ENCODE measurements at regions not wholly inside any gene's neighbourhood (a gene's known extent, or its start where the extent isn't known, plus 50 kb on each side); places are given as distances from the start of the nearest gene placed in this dataset.
"Not testable (repeated sequence)": the region's sequence is repeated elsewhere in the genome, so short reads cannot be mapped to it uniquely, and the experiment has no call there.

DNA sequence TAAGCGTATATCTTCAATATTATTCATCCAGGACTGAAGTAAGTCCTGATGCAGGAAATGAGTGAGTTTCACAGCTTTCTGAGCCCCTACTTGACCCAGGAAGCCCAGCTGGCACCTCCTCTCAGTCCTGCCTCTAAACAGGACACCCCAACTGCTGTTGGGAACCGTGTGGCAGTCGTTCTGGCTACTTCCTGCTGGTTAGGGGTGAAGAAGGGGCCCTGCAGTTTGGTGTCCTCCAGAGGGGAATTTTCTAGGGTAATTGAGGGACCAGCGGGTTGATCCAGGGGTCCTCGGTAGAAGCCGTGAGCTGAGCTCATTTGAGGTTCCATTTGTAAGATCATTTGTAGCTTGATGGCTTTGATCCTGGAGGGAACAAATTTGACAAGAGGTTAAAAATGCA, 253.2 kb upstream of the MBL2 start:
- TF ChIP-seq, protein P1, sequence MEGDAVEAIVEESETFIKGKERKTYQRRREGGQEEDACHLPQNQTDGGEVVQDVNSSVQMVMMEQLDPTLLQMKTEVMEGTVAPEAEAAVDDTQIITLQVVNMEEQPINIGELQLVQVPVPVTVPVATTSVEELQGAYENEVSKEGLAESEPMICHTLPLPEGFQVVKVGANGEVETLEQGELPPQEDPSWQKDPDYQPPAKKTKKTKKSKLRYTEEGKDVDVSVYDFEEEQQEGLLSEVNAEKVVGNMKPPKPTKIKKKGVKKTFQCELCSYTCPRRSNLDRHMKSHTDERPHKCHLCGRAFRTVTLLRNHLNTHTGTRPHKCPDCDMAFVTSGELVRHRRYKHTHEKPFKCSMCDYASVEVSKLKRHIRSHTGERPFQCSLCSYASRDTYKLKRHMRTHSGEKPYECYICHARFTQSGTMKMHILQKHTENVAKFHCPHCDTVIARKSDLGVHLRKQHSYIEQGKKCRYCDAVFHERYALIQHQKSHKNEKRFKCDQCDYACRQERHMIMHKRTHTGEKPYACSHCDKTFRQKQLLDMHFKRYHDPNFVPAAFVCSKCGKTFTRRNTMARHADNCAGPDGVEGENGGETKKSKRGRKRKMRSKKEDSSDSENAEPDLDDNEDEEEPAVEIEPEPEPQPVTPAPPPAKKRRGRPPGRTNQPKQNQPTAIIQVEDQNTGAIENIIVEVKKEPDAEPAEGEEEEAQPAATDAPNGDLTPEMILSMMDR (IDR thresholded peaks at IDR 0.05), result not testable (repeated sequence)
- not testable (repeated sequence) for TF ChIP-seq POLR2A (IDR thresholded peaks at IDR 0.05)

Data from heart left ventricle (tissue), 13 donors.